Osteocyte (in vitro differentiated cells): ENCODE measurements at regions not wholly inside any gene's neighbourhood (a gene's known extent, or its start where the extent isn't known, plus 50 kb on each side); places are given as distances from the start of the nearest gene placed in this dataset.

Experiments used
- DNase-seq: peaks from one replicate; pipeline ENCODE4 v3.0.0; 2021; ENCODE audit warnings: mixed read lengths; ENCODE audit not compliant: unreplicated experiment; ENCODE audit errors: extremely low spot score
- H3K27ac Mint-ChIP-seq: one replicate; pipeline ENCODE4 v1.8.0; 2021; ENCODE audit warnings: mild to moderate bottlenecking, mixed read lengths; ENCODE audit not compliant: unreplicated experiment
- H3K27me3 Mint-ChIP-seq: one replicate; pipeline ENCODE4 v1.8.0; 2021; ENCODE audit warnings: mixed read lengths; ENCODE audit not compliant: unreplicated experiment
- H3K36me3 Mint-ChIP-seq: one replicate; pipeline ENCODE4 v1.8.0; 2021; ENCODE audit warnings: mixed read lengths; ENCODE audit not compliant: unreplicated experiment
- H3K4me1 Mint-ChIP-seq: one replicate; pipeline ENCODE4 v1.8.0; 2021; ENCODE audit warnings: mixed read lengths; ENCODE audit not compliant: unreplicated experiment
- H3K4me3 Mint-ChIP-seq: one replicate; pipeline ENCODE4 v1.8.0; 2021; ENCODE audit warnings: mild to moderate bottlenecking, moderate library complexity, mixed read lengths; ENCODE audit not compliant: unreplicated experiment
- H3K9me3 Mint-ChIP-seq: one replicate; pipeline ENCODE4 v1.8.0; 2021; ENCODE audit warnings: mixed read lengths; ENCODE audit not compliant: unreplicated experiment
- TF ChIP-seq, protein P1 (sequence below): fragments of 200-600 bp; sonication (generic); IDR thresholded peaks from 2 replicates; pipeline ENCODE4 v1.5.0; 2021; ENCODE audit warnings: antibody characterized with exemption, mild to moderate bottlenecking, moderate library complexity

- Mint-ChIP-seq H3K4me3 (no peak overlapping the region), H3K4me1 (no peaks in the 10 kb centered on the region), H3K9me3 (peaks cover 16% of the 10 kb centered on the region), H3K27ac (no peak overlapping the region), H3K27me3 (no peaks in the 10 kb centered on the region), H3K36me3 (no peaks in the 10 kb centered on the region)
- no peak for DNase-seq
- TF ChIP-seq, protein P1, sequence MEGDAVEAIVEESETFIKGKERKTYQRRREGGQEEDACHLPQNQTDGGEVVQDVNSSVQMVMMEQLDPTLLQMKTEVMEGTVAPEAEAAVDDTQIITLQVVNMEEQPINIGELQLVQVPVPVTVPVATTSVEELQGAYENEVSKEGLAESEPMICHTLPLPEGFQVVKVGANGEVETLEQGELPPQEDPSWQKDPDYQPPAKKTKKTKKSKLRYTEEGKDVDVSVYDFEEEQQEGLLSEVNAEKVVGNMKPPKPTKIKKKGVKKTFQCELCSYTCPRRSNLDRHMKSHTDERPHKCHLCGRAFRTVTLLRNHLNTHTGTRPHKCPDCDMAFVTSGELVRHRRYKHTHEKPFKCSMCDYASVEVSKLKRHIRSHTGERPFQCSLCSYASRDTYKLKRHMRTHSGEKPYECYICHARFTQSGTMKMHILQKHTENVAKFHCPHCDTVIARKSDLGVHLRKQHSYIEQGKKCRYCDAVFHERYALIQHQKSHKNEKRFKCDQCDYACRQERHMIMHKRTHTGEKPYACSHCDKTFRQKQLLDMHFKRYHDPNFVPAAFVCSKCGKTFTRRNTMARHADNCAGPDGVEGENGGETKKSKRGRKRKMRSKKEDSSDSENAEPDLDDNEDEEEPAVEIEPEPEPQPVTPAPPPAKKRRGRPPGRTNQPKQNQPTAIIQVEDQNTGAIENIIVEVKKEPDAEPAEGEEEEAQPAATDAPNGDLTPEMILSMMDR = no peak
Measured at GRCh38 chr12:41743835-41744234, 400.8 kb downstream of the GXYLT1 start.

GRCh38 chr12:41739066-41739465 lies 405.6 kb downstream of the GXYLT1 start:
- Mint-ChIP-seq H3K27me3 (no peaks in the 10 kb centered on the region), H3K36me3 (no peaks in the 10 kb centered on the region), H3K9me3 (peaks cover 6% of the 10 kb centered on the region), H3K4me3 (no peak overlapping the region), H3K27ac (no peak overlapping the region), H3K4me1 (no peaks in the 10 kb centered on the region)
- TF ChIP-seq, protein P1 = no peak
- DNase-seq = no peak

GRCh38 chr12:41737423-41737822 lies 407.3 kb downstream of the GXYLT1 start:
- H3K27ac Mint-ChIP-seq = no peak overlapping the region
- DNase-seq = no peak
- no peaks in the 10 kb centered on the region for H3K4me1 Mint-ChIP-seq
- TF ChIP-seq, protein P1 = no peak
- no peaks in the 10 kb centered on the region for H3K36me3 Mint-ChIP-seq
- no peak overlapping the region for H3K4me3 Mint-ChIP-seq
- H3K9me3 Mint-ChIP-seq = peaks cover 6% of the 10 kb centered on the region
- H3K27me3 Mint-ChIP-seq = no peaks in the 10 kb centered on the region

GRCh38 chr12:41736436-41736835 lies 408.2 kb downstream of the GXYLT1 start:
- no peak overlapping the region for H3K27ac Mint-ChIP-seq
- H3K4me1 Mint-ChIP-seq = no peaks in the 10 kb centered on the region
- H3K27me3 Mint-ChIP-seq = no peaks in the 10 kb centered on the region
- TF ChIP-seq, protein P1 = no peak
- H3K4me3 Mint-ChIP-seq = no peak overlapping the region
- DNase-seq = no peak
- no peaks in the 10 kb centered on the region for H3K36me3 Mint-ChIP-seq
- peaks cover 6% of the 10 kb centered on the region for H3K9me3 Mint-ChIP-seq

DNA sequence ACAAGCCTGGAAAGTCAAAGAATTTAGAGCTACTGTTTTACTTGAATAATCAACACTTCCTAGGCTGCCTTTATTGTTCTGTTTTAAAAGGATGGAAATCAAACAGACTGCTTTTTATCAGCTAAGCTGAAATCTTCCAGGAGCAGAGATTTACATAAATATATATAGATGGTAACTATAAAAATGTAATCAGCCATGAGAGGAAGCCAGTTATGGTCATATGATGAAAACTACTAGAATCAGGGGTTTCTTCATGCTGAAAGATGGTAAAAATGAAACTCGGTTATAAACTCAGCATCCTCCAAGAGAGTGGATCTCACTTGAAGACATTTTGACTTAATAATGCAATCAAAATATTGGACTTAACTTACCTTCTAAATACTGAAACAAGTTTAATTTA lies 413.0 kb downstream of the GXYLT1 start:
- Mint-ChIP-seq H3K4me1 (no peaks in the 10 kb centered on the region), H3K4me3 (no peak overlapping the region), H3K36me3 (no peaks in the 10 kb centered on the region), H3K27ac (no peak overlapping the region), H3K27me3 (no peaks in the 10 kb centered on the region), H3K9me3 (no peaks in the 10 kb centered on the region)
- DNase-seq = no peak
- TF ChIP-seq, protein P1 = no peak
